H9 (cell line): ENCODE measurements at regions not wholly inside any gene's neighbourhood (a gene's known extent, or its start where the extent isn't known, plus 50 kb on each side); places are given as distances from the start of the nearest gene placed in this dataset.

Source experiments
- DNase-seq: peaks from one replicate; pipeline ENCODE4 v3.0.0-alpha.2; 2017
- H2AFZ ChIP-seq: one replicate; pipeline ENCODE4 v1.6.1; 2013; ENCODE audit warnings: mild to moderate bottlenecking, low read length, control low read depth, moderate library complexity
- H2AK5ac ChIP-seq: 2 replicates; pipeline ENCODE4 v1.6.1; 2013; ENCODE audit warnings: low read length, control low read depth, mixed read lengths; ENCODE audit not compliant: insufficient read length
- H2BK120ac ChIP-seq: one replicate; pipeline ENCODE4 v1.6.1; 2013; ENCODE audit warnings: low read depth, mild to moderate bottlenecking, low read length, control low read depth, inconsistent platforms; ENCODE audit not compliant: poor library complexity, severe bottlenecking
- H2BK12ac ChIP-seq: 2 replicates; pipeline ENCODE4 v1.6.1; 2013; ENCODE audit warnings: low read length, control low read depth, mixed read lengths, low read depth; ENCODE audit not compliant: insufficient read length
- H2BK15ac ChIP-seq: 2 replicates; pipeline ENCODE4 v1.6.1; 2013; ENCODE audit warnings: low read depth, low read length, control low read depth
- H2BK20ac ChIP-seq: one replicate; pipeline ENCODE4 v1.6.1; 2013; ENCODE audit warnings: low read depth, mild to moderate bottlenecking, low read length, control low read depth, inconsistent platforms; ENCODE audit not compliant: poor library complexity, severe bottlenecking
- H2BK5ac ChIP-seq: 2 replicates; pipeline ENCODE4 v1.6.1; 2013; ENCODE audit warnings: low read length, control low read depth, mixed read lengths; ENCODE audit not compliant: insufficient read length
- H3K14ac ChIP-seq: 2 replicates; pipeline ENCODE4 v1.6.1; 2013; ENCODE audit warnings: low read length, control low read depth; ENCODE audit not compliant: insufficient read depth
- H3K18ac ChIP-seq: 2 replicates; pipeline ENCODE4 v1.6.1; 2013; ENCODE audit warnings: low read depth, mild to moderate bottlenecking, mixed read lengths, low read length, control low read depth; ENCODE audit not compliant: insufficient read length
- H3K23ac ChIP-seq: 2 replicates; pipeline ENCODE4 v1.6.1; 2013; ENCODE audit warnings: low read length, control low read depth, mixed read lengths, low read depth; ENCODE audit not compliant: insufficient read length
- H3K23me2 ChIP-seq: 2 replicates; pipeline ENCODE4 v1.6.1; 2013; ENCODE audit warnings: low read depth, mild to moderate bottlenecking, mixed read lengths, low read length, control low read depth; ENCODE audit not compliant: insufficient read length, poor library complexity, severe bottlenecking
- H3K27ac ChIP-seq: 2 replicates; pipeline ENCODE4 v1.5.1; 2013; ENCODE audit warnings: low read length, control low read depth, mixed read lengths, low read depth; ENCODE audit not compliant: insufficient read length
- H3K27me3 ChIP-seq: 2 replicates; pipeline ENCODE4 v1.6.1; 2013; ENCODE audit warnings: low read length, control low read depth, inconsistent platforms; ENCODE audit not compliant: insufficient read depth
- H3K4ac ChIP-seq: 2 replicates; pipeline ENCODE4 v1.6.1; 2013; ENCODE audit warnings: low read depth, mild to moderate bottlenecking, control low read depth, inconsistent platforms, low read length, moderate library complexity
- H3K4me1 ChIP-seq: 2 replicates; pipeline ENCODE4 v1.6.1; 2013; ENCODE audit warnings: low read length, control low read depth, inconsistent platforms; ENCODE audit not compliant: insufficient read depth
- H3K4me2 ChIP-seq: 2 replicates; pipeline ENCODE4 v1.6.1; 2013; ENCODE audit warnings: low read length, control low read depth, mixed read lengths; ENCODE audit not compliant: insufficient read length, insufficient read depth
- H3K56ac ChIP-seq: 2 replicates; pipeline ENCODE4 v1.6.1; 2013; ENCODE audit warnings: low read depth, mild to moderate bottlenecking, mixed read lengths, low read length, control low read depth; ENCODE audit not compliant: insufficient read length
- H3K79me1 ChIP-seq: 2 replicates; pipeline ENCODE4 v1.6.1; 2013; ENCODE audit warnings: low read depth, mild to moderate bottlenecking, moderate library complexity, low read length, control low read depth, inconsistent platforms; ENCODE audit not compliant: insufficient read depth, poor library complexity, severe bottlenecking
- H3K79me2 ChIP-seq: 2 replicates; pipeline ENCODE4 v1.6.1; 2013; ENCODE audit warnings: low read length, control low read depth, inconsistent platforms; ENCODE audit not compliant: insufficient read depth
- H3K9ac ChIP-seq: 2 replicates; pipeline ENCODE4 v1.6.1; 2013; ENCODE audit warnings: low read length, control low read depth, mixed read lengths; ENCODE audit not compliant: insufficient read length; ENCODE audit errors: extremely low read depth
- H3K9me3 ChIP-seq: one replicate; pipeline ENCODE4 v1.6.1; 2013; ENCODE audit warnings: low read depth, low read length, inconsistent platforms; ENCODE audit not compliant: control insufficient read depth
- H3T11ph ChIP-seq: one replicate; pipeline ENCODE4 v1.6.1; 2013; ENCODE audit warnings: mild to moderate bottlenecking, low read length, control low read depth, inconsistent platforms
- H4K20me1 ChIP-seq: one replicate; pipeline ENCODE4 v1.6.1; 2013; ENCODE audit not compliant: control insufficient read depth, insufficient read length, insufficient read depth
- H4K5ac ChIP-seq: 2 replicates; pipeline ENCODE4 v1.6.1; 2013; ENCODE audit warnings: low read depth, mild to moderate bottlenecking, mixed read lengths, low read length, control low read depth; ENCODE audit not compliant: insufficient read length
- H4K8ac ChIP-seq: replicated peaks from 2 replicates; pipeline ENCODE4 v1.6.1; 2013; ENCODE audit warnings: low read length, control low read depth, mixed read lengths, low read depth; ENCODE audit not compliant: insufficient read length
- H4K91ac ChIP-seq: 2 replicates; pipeline ENCODE4 v1.6.1; 2013; ENCODE audit warnings: low read depth, mild to moderate bottlenecking, moderate library complexity, mixed read lengths, low read length, control low read depth; ENCODE audit not compliant: insufficient read length
- H3K27ac Mint-ChIP-seq, 3 experiments: 2 replicates in 2 of 3; 3 replicates in 1 of 3; pipeline ENCODE4 v1.8.0; 2020 to 2021; ENCODE audit warnings: mixed read lengths in 3 of 3, mild to moderate bottlenecking in 1 of 3, moderate library complexity in 1 of 3
- H3K27me3 Mint-ChIP-seq: 2 replicates; pipeline ENCODE4 v1.8.0; 2021; ENCODE audit warnings: low read depth, mild to moderate bottlenecking, moderate library complexity, mixed read lengths
- H3K36me3 Mint-ChIP-seq, 3 experiments: 2 replicates in 2 of 3; 3 replicates in 1 of 3; pipeline ENCODE4 v1.8.0; 2020 to 2021; ENCODE audit warnings: low read depth in 3 of 3, mixed read lengths in 3 of 3; ENCODE audit not compliant: insufficient read depth in 1 of 3
- H3K4me1 Mint-ChIP-seq, 2 experiments: 2 replicates each; pipeline ENCODE4 v1.8.0; 2020; ENCODE audit warnings: mixed read lengths in 2 of 2
- H3K4me3 Mint-ChIP-seq, 2 experiments: 2 replicates in 1 of 2; 3 replicates in 1 of 2; pipeline ENCODE4 v1.8.0; 2020 to 2021; ENCODE audit warnings: mild to moderate bottlenecking in 2 of 2, mixed read lengths in 2 of 2, moderate library complexity in 1 of 2
- H3K9me3 Mint-ChIP-seq, 2 experiments: 2 replicates in 1 of 2; 3 replicates in 1 of 2; pipeline ENCODE4 v1.8.0; 2020; ENCODE audit warnings: mild to moderate bottlenecking in 2 of 2, mixed read lengths in 2 of 2, moderate library complexity in 1 of 2
- CTCF ChIP-seq: fragments of 200-600 bp; sonication (generic); conservative IDR thresholded peaks from 3 replicates; pipeline ENCODE4 v1.8.0; 2021; ENCODE audit warnings: antibody characterized with exemption, mild to moderate bottlenecking
- WGBS: extraction: QIAGEN DNeasy Blood & Tissue Kit; methylation state at CpG from one replicate; pipeline ENCODE4 v1.1.7; 2013; ENCODE audit warnings: missing lambda C conversion rate, low lambda C conversion rate, mixed read lengths; ENCODE audit not compliant: insufficient read length; ENCODE audit errors: extremely low coverage; 5-methylcytosine and 5-hydroxymethylcytosine counted together

DNA sequence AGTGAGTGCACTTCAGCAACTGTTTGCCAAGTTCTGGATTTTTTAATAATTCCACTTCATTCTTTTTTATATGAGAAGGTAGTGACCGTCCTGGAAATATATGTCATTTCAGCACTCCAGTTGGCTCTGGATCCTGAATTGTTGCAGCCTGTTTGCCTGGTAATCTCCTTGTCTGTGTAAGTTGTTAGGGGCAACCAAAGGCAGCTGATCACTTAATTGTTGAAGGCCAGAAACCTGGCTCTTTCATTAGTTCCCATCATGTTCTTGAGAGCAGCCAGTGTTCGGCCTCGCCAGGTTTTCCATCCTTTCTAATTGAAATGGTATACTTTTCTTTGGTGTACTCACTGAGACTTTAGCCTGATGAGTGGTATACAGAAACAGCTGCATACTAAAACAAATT lies 168.6 kb downstream of the SOX2 start:
- Histone ChIP-seq H3K14ac (no peak overlapping the region), H2AFZ (no peak overlapping the region), H3K79me1 (no peaks in the 10 kb centered on the region), H4K91ac (no peak overlapping the region), H2AK5ac (no peak overlapping the region), H4K5ac (no peak overlapping the region), H3K56ac (no peak overlapping the region), H3K9ac (no peak overlapping the region), H3K4me2 (no peak overlapping the region), H2BK12ac (no peak overlapping the region), H2BK20ac (no peak overlapping the region), H3K23me2 (no peaks in the 10 kb centered on the region), H3K27ac (no peak overlapping the region), H2BK15ac (no peak overlapping the region), H2BK120ac (no peak overlapping the region), H3K4ac (no peak overlapping the region), H3T11ph (no peak overlapping the region), H3K18ac (no peak overlapping the region), H3K9me3 (no peaks in the 10 kb centered on the region), H3K79me2 (no peaks in the 10 kb centered on the region), H4K20me1 (no peaks in the 10 kb centered on the region), H3K4me1 (no peaks in the 10 kb centered on the region; the same call in 1 of the 2 replicates), H2BK5ac (no peak overlapping the region), H4K8ac (no peak overlapping the region), H3K27me3 (no peaks in the 10 kb centered on the region), H3K23ac (no peak overlapping the region)
- H3K27me3 Mint-ChIP-seq, result no peaks in the 10 kb centered on the region
- no peaks in the 10 kb centered on the region for H3K9me3 Mint-ChIP-seq
- no CpG with 5 or more reads among the region's 3 CpGs for WGBS
- no peak overlapping the region for H3K27ac Mint-ChIP-seq
- no peak for TF ChIP-seq CTCF
- no peak for DNase-seq
- no peak overlapping the region for H3K4me3 Mint-ChIP-seq
- H3K36me3 Mint-ChIP-seq, result no peaks in the 10 kb centered on the region
- H3K4me1 Mint-ChIP-seq, result peaks cover 0 to 3% of the 10 kb centered on the region in 2 experiments; a peak in 1 of 4 replicates
